ENCODE measurements at regions not wholly inside any gene's neighbourhood (a gene's known extent, or its start where the extent isn't known, plus 50 kb on each side); places are given as distances from the start of the nearest gene placed in this dataset.

GRCh38 chr2:78589871-78590270, 435.6 kb upstream of the REG3G start:
- no peak for TF ChIP-seq CTCF (tag by site-specific recombination; IDR thresholded peaks at IDR 0.05)
- no peak for TF ChIP-seq REST (tag by site-specific recombination; IDR thresholded peaks at IDR 0.05)
- TF ChIP-seq YY2 (tag by site-specific recombination; IDR thresholded peaks at IDR 0.05) = no peak
- TF ChIP-seq ZNF670 (tag by site-specific recombination; IDR thresholded peaks at IDR 0.05; ENCODE audit: low read depth) = no peak
- TF ChIP-seq PRDM4 (tag by site-specific recombination; IDR thresholded peaks at IDR 0.05) = no peak
- TF ChIP-seq BCL11A (tag by site-specific recombination; IDR thresholded peaks at IDR 0.05; ENCODE audit: low read depth) = no peak
- TF ChIP-seq ZNF621 (tag by site-specific recombination; IDR thresholded peaks at IDR 0.05) = no peak
- no peak for TF ChIP-seq ZNF747 (tag by site-specific recombination; IDR thresholded peaks at IDR 0.05)
- TF ChIP-seq ZNF121 (tag by site-specific recombination; IDR thresholded peaks at IDR 0.05) = no peak
- no peak for TF ChIP-seq ZFP3 (tag by site-specific recombination; IDR thresholded peaks at IDR 0.05; ENCODE audit: low read depth)

Measured in HEK293 (cell line).